Mucosa of stomach (tissue), 1 donor: ENCODE measurements at regions not wholly inside any gene's neighbourhood (a gene's known extent, or its start where the extent isn't known, plus 50 kb on each side); places are given as distances from the start of the nearest gene placed in this dataset.
"Not testable (repeated sequence)": the region's sequence is repeated elsewhere in the genome, so short reads cannot be mapped to it uniquely, and the experiment has no call there.

Source experiments
- H3K27me3 ChIP-seq: one replicate; pipeline ENCODE4 v1.7.0; 2013; ENCODE audit warnings: mild to moderate bottlenecking, low read length; ENCODE audit not compliant: control insufficient read depth, insufficient read depth
- H3K36me3 ChIP-seq: one replicate; pipeline ENCODE4 v1.7.0; 2013; ENCODE audit warnings: low read length; ENCODE audit not compliant: control insufficient read depth, insufficient read depth
- H3K4me1 ChIP-seq: one replicate; pipeline ENCODE4 v1.7.0; 2013; ENCODE audit warnings: mild to moderate bottlenecking, low read length; ENCODE audit not compliant: control insufficient read depth, insufficient read depth
- H3K4me3 ChIP-seq: one replicate; pipeline ENCODE4 v1.7.0; 2013; ENCODE audit warnings: low read length
- H3K9ac ChIP-seq: one replicate; pipeline ENCODE4 v1.7.0; 2013; ENCODE audit warnings: mild to moderate bottlenecking, low read length, moderate library complexity
- H3K9me3 ChIP-seq: one replicate; pipeline ENCODE4 v1.7.0; 2013; ENCODE audit warnings: mild to moderate bottlenecking, low read length, moderate library complexity; ENCODE audit not compliant: control insufficient read depth
- donor health status: Pancreatic carcinoma.

DNA sequence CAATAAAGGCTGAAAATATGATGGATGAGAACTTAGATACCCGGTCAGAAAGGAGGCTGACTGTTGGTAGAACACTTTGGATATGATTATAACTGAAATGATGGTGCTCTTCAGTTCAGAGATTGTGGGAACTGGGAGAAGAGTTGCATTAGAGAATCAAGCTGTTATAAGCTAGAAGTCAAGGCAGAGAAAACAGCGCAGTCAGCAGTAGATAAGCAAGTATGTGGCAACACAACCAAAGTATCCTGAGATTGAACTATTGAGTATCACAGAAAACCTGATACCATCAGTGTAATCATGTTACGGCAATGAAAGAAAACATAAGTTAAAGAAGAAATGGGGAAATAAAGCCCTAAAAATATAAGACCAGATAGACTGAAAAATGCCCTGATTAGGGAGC lies 633.9 kb upstream of the LRRTM1 start:
- no peak overlapping the region for H3K9ac ChIP-seq
- no peaks in the 10 kb centered on the region for H3K4me1 ChIP-seq
- H3K4me3 ChIP-seq: no peak overlapping the region
- H3K27me3 ChIP-seq: no peaks in the 10 kb centered on the region
- no peaks in the 10 kb centered on the region for H3K36me3 ChIP-seq
- H3K9me3 ChIP-seq: no peaks in the 10 kb centered on the region

DNA sequence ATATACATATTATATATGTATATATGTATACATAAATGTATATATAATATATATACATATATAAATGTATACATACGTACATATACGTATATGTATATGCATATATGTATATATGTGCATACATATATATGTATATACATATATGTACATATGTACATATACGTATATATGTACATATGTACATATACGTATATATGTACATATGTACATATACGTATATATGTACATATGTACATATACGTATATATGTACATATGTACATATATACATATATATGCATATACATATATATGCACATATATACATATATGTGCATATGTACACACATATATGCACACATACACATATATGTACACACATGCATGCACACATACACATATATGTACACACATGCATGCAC lies 627.3 kb upstream of the LRRTM1 start:
- H3K9ac ChIP-seq, H3K36me3 ChIP-seq, H3K27me3 ChIP-seq, H3K4me1 ChIP-seq, H3K4me3 ChIP-seq, H3K9me3 ChIP-seq: not testable (repeated sequence)

DNA sequence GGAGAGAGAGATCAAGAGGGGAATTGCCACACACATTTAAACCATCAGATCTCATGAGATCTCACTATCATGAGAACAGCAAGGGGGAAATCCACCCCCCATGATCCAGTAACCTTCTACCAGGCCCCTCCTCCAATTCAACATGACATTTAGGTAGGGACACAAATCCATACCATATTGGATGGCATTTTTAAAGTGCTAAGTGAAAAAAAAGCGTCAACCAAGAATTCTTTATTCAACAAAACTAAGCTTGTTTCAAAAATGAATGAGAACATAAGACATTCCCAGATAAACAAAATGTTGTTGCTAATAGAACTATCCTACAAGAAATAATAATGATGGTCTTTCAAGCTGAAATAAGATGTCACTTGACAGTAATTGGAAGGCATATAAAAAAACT lies 626.2 kb upstream of the LRRTM1 start:
- Histone ChIP-seq H3K36me3 (no peaks in the 10 kb centered on the region), H3K9ac (no peak overlapping the region), H3K27me3 (no peaks in the 10 kb centered on the region), H3K4me3 (no peak overlapping the region), H3K9me3 (no peaks in the 10 kb centered on the region), H3K4me1 (no peaks in the 10 kb centered on the region)

DNA sequence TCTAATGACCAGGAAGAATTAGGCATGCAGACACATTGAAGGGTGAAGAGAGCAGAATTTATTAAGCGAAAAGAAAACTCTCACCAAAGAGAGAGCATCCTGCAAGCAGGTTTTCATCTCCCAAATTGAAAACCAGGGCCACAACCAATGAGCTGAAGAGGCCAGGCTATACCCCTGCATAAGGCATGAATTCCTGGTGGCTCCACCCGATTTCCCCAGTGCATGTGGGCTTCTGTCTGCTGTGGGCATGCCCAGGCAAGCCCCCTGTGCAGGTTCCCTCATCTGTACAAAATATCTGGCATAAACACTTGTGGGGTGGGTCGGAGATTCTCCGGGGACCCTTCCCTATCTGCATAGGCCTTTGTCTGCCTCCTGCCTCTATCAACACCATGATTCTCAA lies 621.6 kb upstream of the LRRTM1 start:
- no peak overlapping the region for H3K9ac ChIP-seq
- no peaks in the 10 kb centered on the region for H3K27me3 ChIP-seq
- H3K4me1 ChIP-seq: no peaks in the 10 kb centered on the region
- no peaks in the 10 kb centered on the region for H3K36me3 ChIP-seq
- H3K4me3 ChIP-seq: no peak overlapping the region
- no peaks in the 10 kb centered on the region for H3K9me3 ChIP-seq

DNA sequence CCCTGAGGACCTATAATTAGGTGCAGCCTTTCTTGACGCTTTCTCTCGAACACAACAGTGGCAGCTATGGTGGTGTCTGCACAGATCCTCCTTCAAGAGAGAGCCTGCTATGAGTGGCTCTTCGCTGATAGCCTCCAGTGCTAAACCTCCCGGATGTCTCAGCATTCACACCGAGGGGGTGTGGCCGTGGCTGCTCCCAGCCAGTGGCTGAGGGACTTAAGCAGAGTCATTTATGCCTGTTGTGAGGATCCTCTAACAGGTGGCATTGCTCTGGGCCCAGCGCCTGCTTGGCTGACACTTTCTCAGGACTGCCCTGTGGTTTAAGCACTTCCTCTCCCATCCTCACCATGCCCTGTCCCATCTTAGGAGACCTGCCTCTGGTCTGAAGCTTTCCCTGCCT lies 592.0 kb upstream of the LRRTM1 start:
- no peaks in the 10 kb centered on the region for H3K4me1 ChIP-seq
- no peak overlapping the region for H3K9ac ChIP-seq
- no peaks in the 10 kb centered on the region for H3K36me3 ChIP-seq
- no peak overlapping the region for H3K4me3 ChIP-seq
- H3K27me3 ChIP-seq: no peaks in the 10 kb centered on the region
- H3K9me3 ChIP-seq: no peaks in the 10 kb centered on the region

DNA sequence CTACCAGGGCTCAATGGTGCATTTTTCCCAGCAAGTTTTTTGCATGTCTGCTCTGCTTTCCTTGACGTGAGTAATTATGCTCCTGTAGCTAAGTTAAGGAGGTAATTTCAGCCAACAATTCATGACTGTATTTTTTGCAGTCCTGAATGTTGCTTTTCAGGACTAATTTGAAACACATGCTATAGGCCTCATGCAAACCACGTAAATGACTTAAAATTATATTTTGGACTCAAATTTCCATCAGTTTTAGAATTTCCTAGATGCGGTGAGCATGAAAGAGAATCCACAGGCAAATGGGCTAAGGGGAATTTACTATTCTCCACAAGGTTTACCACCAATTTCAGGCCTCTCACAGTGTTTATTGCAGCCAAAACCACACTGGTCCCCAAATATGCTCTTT lies 589.9 kb upstream of the LRRTM1 start:
- Histone ChIP-seq H3K4me3 (no peak overlapping the region), H3K4me1 (no peaks in the 10 kb centered on the region), H3K36me3 (no peaks in the 10 kb centered on the region), H3K27me3 (no peaks in the 10 kb centered on the region), H3K9ac (no peak overlapping the region), H3K9me3 (no peaks in the 10 kb centered on the region)

DNA sequence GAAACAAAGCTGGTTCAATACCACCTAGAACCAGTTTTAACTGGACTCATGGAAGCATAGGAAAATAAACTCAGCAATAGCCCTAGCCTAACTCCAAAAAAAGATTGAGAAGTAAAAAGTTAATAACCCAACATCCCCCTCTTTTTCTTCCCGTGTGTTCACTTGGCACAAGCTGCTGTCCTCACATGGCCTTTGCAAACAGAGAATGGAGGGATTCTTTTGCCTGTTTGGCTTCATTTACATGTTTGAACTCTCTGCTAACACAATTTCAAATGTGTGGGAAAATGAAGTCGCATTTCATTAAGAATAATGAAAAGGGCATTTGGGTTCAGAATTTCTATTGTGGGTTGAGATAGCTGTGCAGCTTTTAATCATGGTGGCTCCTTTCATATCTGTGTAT lies 589.2 kb upstream of the LRRTM1 start:
- Histone ChIP-seq H3K4me3 (no peak overlapping the region), H3K36me3 (no peaks in the 10 kb centered on the region), H3K4me1 (no peaks in the 10 kb centered on the region), H3K9ac (no peak overlapping the region), H3K27me3 (no peaks in the 10 kb centered on the region), H3K9me3 (no peaks in the 10 kb centered on the region)

DNA sequence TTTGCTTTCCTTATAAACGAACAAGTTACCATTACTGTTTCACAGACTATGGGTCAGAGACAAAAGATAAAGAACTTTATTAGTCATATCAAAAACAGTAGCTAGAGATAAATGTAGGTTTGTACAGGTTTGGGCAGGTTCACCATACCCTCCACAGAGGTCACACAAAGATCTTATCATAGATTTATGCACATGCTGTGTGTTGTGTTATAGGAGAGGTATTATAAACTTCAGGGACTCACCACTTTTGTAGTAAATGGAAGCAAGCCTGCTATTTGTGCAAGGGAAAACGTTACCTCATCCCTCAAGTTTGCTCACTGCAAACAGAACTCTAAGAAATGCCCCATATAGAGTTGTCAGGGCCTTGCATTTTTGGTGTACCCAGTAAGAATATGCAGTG lies 584.5 kb upstream of the LRRTM1 start:
- Histone ChIP-seq H3K27me3 (no peaks in the 10 kb centered on the region), H3K4me1 (no peaks in the 10 kb centered on the region), H3K36me3 (no peaks in the 10 kb centered on the region), H3K4me3 (no peak overlapping the region), H3K9ac (no peak overlapping the region), H3K9me3 (no peaks in the 10 kb centered on the region)

DNA sequence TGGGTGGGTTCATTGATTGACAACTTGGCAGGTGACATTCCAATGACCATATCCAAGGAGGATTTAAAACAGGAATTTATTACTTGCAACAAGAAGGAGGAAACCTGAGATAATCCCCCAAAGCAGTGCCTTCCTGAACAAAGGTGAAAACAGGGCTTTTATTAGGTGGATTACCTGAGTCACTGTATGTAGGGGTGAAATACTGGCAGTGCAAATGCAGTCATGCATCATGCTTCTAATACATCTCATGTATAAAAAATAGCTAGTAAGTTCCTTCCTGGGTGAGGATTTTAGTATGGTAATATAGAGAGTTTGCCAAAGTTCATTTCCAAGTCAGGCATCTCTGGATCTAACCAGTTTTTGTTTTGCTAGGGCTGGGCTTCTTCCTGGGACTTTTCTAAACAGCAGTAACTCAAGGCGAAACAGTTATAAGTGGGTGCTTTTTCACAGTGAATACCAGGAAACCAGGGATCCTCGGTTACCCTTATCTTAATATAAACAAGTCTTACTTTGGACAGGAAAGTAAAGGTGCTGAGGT lies 583.4 kb upstream of the LRRTM1 start:
- no peaks in the 10 kb centered on the region for H3K9me3 ChIP-seq
- H3K36me3 ChIP-seq: no peaks in the 10 kb centered on the region
- no peaks in the 10 kb centered on the region for H3K27me3 ChIP-seq
- no peaks in the 10 kb centered on the region for H3K4me1 ChIP-seq
- no peak overlapping the region for H3K9ac ChIP-seq
- no peak overlapping the region for H3K4me3 ChIP-seq

DNA sequence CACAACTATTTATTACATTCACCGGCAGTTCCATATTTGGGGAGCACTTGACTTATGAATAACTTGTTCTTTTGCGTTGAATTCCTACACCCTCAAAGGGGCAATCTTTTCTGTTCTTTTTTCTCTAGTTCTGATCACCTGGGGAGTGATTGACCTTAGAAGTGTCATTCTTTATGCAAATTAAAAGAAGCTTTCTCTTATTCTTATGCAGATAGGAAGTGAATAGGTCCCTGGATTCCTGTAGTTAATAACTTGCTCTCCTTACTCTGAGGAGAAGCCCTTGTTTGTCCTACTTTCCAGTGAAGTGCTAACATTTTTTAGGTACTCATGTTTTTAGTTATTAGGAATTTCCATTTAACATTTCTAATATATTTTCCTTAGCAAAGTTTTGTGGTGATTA lies 569.8 kb upstream of the LRRTM1 start:
- Histone ChIP-seq H3K4me3 (no peak overlapping the region), H3K36me3 (no peaks in the 10 kb centered on the region), H3K9me3 (no peaks in the 10 kb centered on the region), H3K9ac (no peak overlapping the region), H3K27me3 (no peaks in the 10 kb centered on the region), H3K4me1 (no peaks in the 10 kb centered on the region)

DNA sequence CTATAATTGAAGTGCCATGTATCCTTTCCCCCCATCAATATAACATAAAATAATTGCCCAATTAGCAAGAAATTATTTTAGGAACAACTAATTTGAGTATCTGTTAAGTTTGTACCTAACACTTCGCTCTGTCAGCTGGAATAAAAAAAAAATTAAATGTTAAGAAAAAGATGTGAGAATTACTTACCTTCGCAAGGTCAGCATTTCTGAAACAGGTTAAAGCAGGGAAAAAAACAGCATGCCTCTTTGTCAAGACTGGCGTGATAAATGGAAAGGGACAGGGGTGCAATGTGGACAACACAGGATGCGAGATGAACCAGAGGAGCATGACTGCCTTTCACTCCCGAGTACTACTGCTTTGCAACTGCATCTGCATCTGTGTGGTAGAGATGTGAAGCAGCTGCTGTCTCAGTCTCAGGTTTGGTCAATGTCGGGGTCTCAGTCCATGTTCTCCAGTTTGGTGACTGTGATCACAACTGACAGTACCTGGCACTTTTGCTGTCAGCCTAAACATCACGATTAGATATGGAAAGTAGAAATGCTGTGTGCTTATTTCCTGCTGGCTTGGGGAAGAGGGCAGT lies 565.4 kb upstream of the LRRTM1 start:
- no peaks in the 10 kb centered on the region for H3K4me1 ChIP-seq
- no peak overlapping the region for H3K9ac ChIP-seq
- no peaks in the 10 kb centered on the region for H3K9me3 ChIP-seq
- H3K27me3 ChIP-seq: no peaks in the 10 kb centered on the region
- no peak overlapping the region for H3K4me3 ChIP-seq
- no peaks in the 10 kb centered on the region for H3K36me3 ChIP-seq

DNA sequence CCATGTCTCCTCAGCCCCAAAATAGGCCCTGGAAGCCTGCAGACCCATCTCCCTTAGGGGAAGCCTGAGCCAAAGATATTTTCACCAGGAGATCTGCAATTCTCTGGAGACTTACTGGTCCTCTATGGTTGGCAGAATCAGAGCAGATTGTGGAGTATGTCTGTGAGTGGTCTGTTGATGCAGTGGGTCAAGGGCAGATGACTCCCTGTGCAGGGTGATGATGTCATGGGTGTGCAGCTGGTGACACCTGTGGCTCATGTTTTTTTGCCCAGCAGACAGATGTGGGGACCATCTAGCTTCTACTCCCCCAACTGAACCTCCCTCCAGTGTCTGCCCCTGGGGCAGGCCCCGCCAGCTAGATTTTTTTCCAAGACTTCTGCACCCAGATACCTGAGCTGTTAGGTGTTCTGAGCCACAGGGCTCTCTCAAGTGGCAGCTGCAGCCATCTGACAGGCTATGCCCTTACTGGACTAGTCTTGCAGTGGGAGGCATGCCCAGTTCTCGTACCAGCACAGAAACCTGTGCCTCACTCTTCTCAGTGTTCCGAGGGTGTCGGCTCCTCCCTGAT lies 558.7 kb upstream of the LRRTM1 start:
- Histone ChIP-seq H3K4me3 (no peak overlapping the region), H3K36me3 (no peaks in the 10 kb centered on the region), H3K27me3 (no peaks in the 10 kb centered on the region), H3K9me3 (no peaks in the 10 kb centered on the region), H3K4me1 (no peaks in the 10 kb centered on the region), H3K9ac (no peak overlapping the region)

DNA sequence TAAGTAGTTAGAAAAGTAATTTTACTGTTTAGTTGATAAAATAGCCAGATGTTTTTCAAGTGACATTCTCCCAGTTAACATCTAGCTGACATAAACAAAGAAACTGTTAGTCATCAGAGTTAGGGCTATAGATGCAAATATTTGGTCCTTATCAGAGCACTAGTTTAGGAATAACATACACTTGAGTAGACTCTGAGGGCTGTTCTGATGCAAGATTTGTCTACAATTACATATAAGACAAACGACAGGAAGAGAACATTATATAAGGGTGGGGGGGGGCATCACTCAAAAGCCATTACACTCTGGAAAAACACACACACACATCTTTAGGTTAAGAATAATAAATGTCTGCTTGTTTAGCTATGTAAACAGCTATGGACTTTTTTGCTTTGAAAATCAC lies 554.4 kb upstream of the LRRTM1 start:
- Histone ChIP-seq H3K4me3 (no peak overlapping the region), H3K36me3 (no peaks in the 10 kb centered on the region), H3K4me1 (no peaks in the 10 kb centered on the region), H3K27me3 (no peaks in the 10 kb centered on the region), H3K9me3 (no peaks in the 10 kb centered on the region), H3K9ac (no peak overlapping the region)
